ENCODE measurements at regions not wholly inside any gene's neighbourhood (a gene's known extent, or its start where the extent isn't known, plus 50 kb on each side); places are given as distances from the start of the nearest gene placed in this dataset.

DNA sequence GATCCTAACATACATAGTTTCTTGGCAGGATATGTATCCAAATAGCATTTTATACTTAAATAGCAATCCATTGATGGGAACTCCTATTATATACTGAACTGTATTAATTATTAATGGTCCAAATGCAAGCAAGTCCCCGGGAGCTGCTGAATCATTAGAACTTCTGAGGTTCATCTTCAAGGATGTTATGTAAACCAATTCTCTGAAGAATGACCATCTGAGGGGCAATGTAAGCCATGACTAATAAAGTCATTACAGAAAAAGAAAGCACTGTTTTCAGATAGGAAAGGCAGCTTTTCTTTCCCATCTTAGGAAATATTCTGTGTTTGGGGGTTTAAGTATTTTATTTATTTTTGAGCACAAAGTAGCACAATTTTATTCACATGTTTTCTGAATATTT is 166.1 kb upstream of the SLC16A7 start (continued):
- no peak for TF ChIP-seq ZNF217 (IDR thresholded peaks at IDR 0.05)
- no peak for TF ChIP-seq SMC3 (IDR thresholded peaks at IDR 0.05; ENCODE audit: borderline replicate concordance, low read length)
- no peak for TF ChIP-seq LARP7 (IDR thresholded peaks at IDR 0.05)
- no peak for TF ChIP-seq TCF7 (IDR thresholded peaks at IDR 0.05; ENCODE audit: borderline replicate concordance)
- TF ChIP-seq GABPA (IDR thresholded peaks at IDR 0.05; ENCODE audit: low read depth), result no peak
- no peak for TF ChIP-seq SUPT20H (IDR thresholded peaks at IDR 0.05; ENCODE audit: borderline replicate concordance, control insufficient read depth, low read depth, low read length)
- no peak for TF ChIP-seq MYB (IDR thresholded peaks at IDR 0.05; ENCODE audit: borderline replicate concordance, low read depth, low read length)
- TF ChIP-seq HDAC6 (IDR thresholded peaks at IDR 0.05; ENCODE audit: unreplicated experiment), result no peak
- TF ChIP-seq, protein P1, sequence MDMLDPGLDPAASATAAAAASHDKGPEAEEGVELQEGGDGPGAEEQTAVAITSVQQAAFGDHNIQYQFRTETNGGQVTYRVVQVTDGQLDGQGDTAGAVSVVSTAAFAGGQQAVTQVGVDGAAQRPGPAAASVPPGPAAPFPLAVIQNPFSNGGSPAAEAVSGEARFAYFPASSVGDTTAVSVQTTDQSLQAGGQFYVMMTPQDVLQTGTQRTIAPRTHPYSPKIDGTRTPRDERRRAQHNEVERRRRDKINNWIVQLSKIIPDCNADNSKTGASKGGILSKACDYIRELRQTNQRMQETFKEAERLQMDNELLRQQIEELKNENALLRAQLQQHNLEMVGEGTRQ (IDR thresholded peaks at IDR 0.05; ENCODE audit: borderline replicate concordance, low read depth, low read length), result no peak

DNA sequence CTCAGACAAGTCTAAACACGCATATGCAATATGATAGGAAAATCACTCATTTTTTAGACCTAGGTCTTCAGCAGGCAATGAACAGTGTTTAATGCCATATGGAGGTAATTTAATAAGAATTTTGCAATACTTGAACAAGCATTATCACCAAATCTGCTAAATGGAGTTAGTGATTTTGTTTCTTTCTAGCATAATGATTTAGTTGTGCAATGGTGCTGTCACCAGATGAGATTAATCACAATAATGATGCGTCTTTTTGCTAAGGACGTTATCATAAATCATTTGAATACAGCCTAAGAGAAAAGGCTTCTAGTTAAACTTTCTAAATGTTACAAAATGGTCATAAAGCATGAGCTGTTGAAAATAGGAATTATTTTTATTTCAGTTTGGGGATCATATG is 170.0 kb upstream of the SLC16A7 start:
- Histone ChIP-seq H2AFZ (ENCODE audit: control insufficient read depth, low read depth, low read length) (no peak overlapping the region), H3K9me3 (replicated peaks; ENCODE audit: control insufficient read depth, insufficient read depth, low read length) (no peaks in the 10 kb centered on the region), H3K27ac (ENCODE audit: control insufficient read depth, insufficient read depth) (no peak overlapping the region), H4K20me1 (ENCODE audit: control insufficient read depth, insufficient read depth) (no peaks in the 10 kb centered on the region), H3K36me3 (ENCODE audit: control insufficient read depth in 2 of 2, insufficient read depth in 2 of 2, low read length in 1 of 2) (no peaks in the 10 kb centered on the region), H3K4me3 (no peak overlapping the region), H3K27me3 (replicated peaks in 1 of 2; ENCODE audit: control insufficient read depth in 2 of 2, insufficient read depth in 2 of 2, low read length in 1 of 2) (no peaks in the 10 kb centered on the region), H3K79me2 (ENCODE audit: control insufficient read depth, insufficient read depth, low read length) (no peaks in the 10 kb centered on the region), H3K4me1 (ENCODE audit: control insufficient read depth, insufficient read depth, low read length) (no peaks in the 10 kb centered on the region), H3K4me2 (ENCODE audit: control insufficient read depth, insufficient read depth) (no peak overlapping the region), H3K9ac (ENCODE audit: control insufficient read depth, insufficient read depth, low read length) (no peak overlapping the region)
- BruUV-seq (replicated peaks), result no TSS peak
- DNase-seq (ENCODE audit: low read depth, low spot score) (no peak), ATAC-seq (no peak), FAIRE-seq (no peak)
- WGBS (ENCODE audit: insufficient coverage, insufficient replicate concordance, low lambda C conversion rate, missing lambda C conversion rate), result 35% methylated on average over 3 of the region's 3 CpGs
- POLR2A ChIA-PET, result no interaction called here
- SMC1A ChIA-PET (ENCODE audit: uncharacterized antibody, unreplicated experiment), result no interaction called here
- intact Hi-C loops (cut with micrococcal nuclease; ENCODE audit: unreplicated experiment), result no loop called here
- RAD21 ChIA-PET (ENCODE audit: unreplicated experiment), result no interaction called here
- CTCF ChIA-PET, result no interaction called here
- in situ Hi-C loops (cut with MboI), result no loop called here
- no peak for TF ChIP-seq RB1 (IDR thresholded peaks at IDR 0.05; ENCODE audit: borderline replicate concordance)
- TF ChIP-seq, protein P2, sequence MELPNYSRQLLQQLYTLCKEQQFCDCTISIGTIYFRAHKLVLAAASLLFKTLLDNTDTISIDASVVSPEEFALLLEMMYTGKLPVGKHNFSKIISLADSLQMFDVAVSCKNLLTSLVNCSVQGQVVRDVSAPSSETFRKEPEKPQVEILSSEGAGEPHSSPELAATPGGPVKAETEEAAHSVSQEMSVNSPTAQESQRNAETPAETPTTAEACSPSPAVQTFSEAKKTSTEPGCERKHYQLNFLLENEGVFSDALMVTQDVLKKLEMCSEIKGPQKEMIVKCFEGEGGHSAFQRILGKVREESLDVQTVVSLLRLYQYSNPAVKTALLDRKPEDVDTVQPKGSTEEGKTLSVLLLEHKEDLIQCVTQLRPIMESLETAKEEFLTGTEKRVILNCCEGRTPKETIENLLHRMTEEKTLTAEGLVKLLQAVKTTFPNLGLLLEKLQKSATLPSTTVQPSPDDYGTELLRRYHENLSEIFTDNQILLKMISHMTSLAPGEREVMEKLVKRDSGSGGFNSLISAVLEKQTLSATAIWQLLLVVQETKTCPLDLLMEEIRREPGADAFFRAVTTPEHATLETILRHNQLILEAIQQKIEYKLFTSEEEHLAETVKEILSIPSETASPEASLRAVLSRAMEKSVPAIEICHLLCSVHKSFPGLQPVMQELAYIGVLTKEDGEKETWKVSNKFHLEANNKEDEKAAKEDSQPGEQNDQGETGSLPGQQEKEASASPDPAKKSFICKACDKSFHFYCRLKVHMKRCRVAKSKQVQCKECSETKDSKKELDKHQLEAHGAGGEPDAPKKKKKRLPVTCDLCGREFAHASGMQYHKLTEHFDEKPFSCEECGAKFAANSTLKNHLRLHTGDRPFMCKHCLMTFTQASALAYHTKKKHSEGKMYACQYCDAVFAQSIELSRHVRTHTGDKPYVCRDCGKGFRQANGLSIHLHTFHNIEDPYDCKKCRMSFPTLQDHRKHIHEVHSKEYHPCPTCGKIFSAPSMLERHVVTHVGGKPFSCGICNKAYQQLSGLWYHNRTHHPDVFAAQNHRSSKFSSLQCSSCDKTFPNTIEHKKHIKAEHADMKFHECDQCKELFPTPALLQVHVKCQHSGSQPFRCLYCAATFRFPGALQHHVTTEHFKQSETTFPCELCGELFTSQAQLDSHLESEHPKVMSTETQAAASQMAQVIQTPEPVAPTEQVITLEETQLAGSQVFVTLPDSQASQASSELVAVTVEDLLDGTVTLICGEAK (IDR thresholded peaks at IDR 0.05; ENCODE audit: borderline replicate concordance), result no peak
- TF ChIP-seq KAT2A (conservative IDR thresholded peaks at IDR 0.05; ENCODE audit: control insufficient read depth, low read depth, low read length), result no peak
- no peak for TF ChIP-seq EGR1 (IDR thresholded peaks at IDR 0.05; ENCODE audit: borderline replicate concordance in 1 of 2, low read depth in 2 of 2, low read length in 2 of 2)
- no peak for TF ChIP-seq TCF12 (IDR thresholded peaks at IDR 0.05; ENCODE audit: low read depth, low read length)
- TF ChIP-seq NRF1 (conservative IDR thresholded peaks at IDR 0.05; ENCODE audit: low read depth, low read length), result no peak

All from GM12878 (cell line).